ENCODE measurements at regions not wholly inside any gene's neighbourhood (a gene's known extent, or its start where the extent isn't known, plus 50 kb on each side); places are given as distances from the start of the nearest gene placed in this dataset.

- Histone ChIP-seq H3K9me3 (peaks cover 0 to 23% (median 3%) of the 10 kb centered on the region in 4 donors), H3K36me3 (no peaks in the 10 kb centered on the region), H3K27ac (no peak overlapping the region), H3K4me3 (no peak overlapping the region), H3K4me1 (peaks cover 0 to 12% (median 0%) of the 10 kb centered on the region in 4 donors), H3K27me3 (no peaks in the 10 kb centered on the region)
- 90 to 93% methylated on average over 6 of the region's 6 CpGs for WGBS, 2 donors
- no peak for DNase-seq (ENCODE audit: low spot score in 2 of 2)
- TF ChIP-seq CTCF (IDR thresholded peaks at IDR 0.05): no peak
- no peak for TF ChIP-seq POLR2A (IDR thresholded peaks at IDR 0.05)
- TF ChIP-seq EP300 (IDR thresholded peaks at IDR 0.05): no peak
Observed at GRCh38 chr9:91111876-91112275, 249.8 kb downstream of the AUH start.

- no peaks in the 10 kb centered on the region for H3K36me3 ChIP-seq
- 92 to 93% methylated on average over 2 of the region's 2 CpGs for WGBS, 2 donors
- TF ChIP-seq EP300 (IDR thresholded peaks at IDR 0.05) (no peak), POLR2A (IDR thresholded peaks at IDR 0.05) (no peak), CTCF (IDR thresholded peaks at IDR 0.05) (no peak)
- H3K27me3 ChIP-seq: no peaks in the 10 kb centered on the region
- H3K4me3 ChIP-seq: no peak overlapping the region
- no peak for DNase-seq (ENCODE audit: low spot score in 2 of 2)
- H3K27ac ChIP-seq: no peak overlapping the region
- peaks cover 0 to 20% (median 3%) of the 10 kb centered on the region in 4 donors for H3K4me1 ChIP-seq
- H3K9me3 ChIP-seq: peaks cover 0 to 28% (median 3%) of the 10 kb centered on the region in 4 donors
Observed at GRCh38 chr9:91113016-91113415, 248.7 kb downstream of the AUH start.

- no peak overlapping the region for H3K27ac ChIP-seq
- H3K4me1 ChIP-seq: peaks cover 0 to 34% (median 8%) of the 10 kb centered on the region in 4 donors
- no peak overlapping the region for H3K4me3 ChIP-seq
- H3K27me3 ChIP-seq: no peaks in the 10 kb centered on the region
- no peaks in the 10 kb centered on the region for H3K36me3 ChIP-seq
- WGBS, 2 donors: 80 to 88% methylated on average over 1 of the region's 1 CpG
- no peak for TF ChIP-seq EP300 (IDR thresholded peaks at IDR 0.05)
- TF ChIP-seq POLR2A (IDR thresholded peaks at IDR 0.05): no peak
- no peak for TF ChIP-seq CTCF (IDR thresholded peaks at IDR 0.05)
- no peak for DNase-seq (ENCODE audit: low spot score in 2 of 2)
- peaks cover 0 to 28% (median 3%) of the 10 kb centered on the region in 4 donors for H3K9me3 ChIP-seq
Observed at GRCh38 chr9:91114450-91114849, 247.3 kb downstream of the AUH start.

GRCh38 chr9:91116211-91116610 is 245.5 kb downstream of the AUH start:
- Histone ChIP-seq H3K4me1 (peaks cover 0 to 44% (median 14%) of the 10 kb centered on the region in 4 donors), H3K9me3 (peaks cover 0 to 11% (median 0%) of the 10 kb centered on the region in 4 donors), H3K36me3 (no peaks in the 10 kb centered on the region), H3K27ac (peak overlapping the region in 3 of 4 donors; percentile 34 to 87 (median 85)), H3K4me3 (no peak overlapping the region), H3K27me3 (no peaks in the 10 kb centered on the region)
- 31 to 33% methylated on average over 3 of the region's 3 CpGs for WGBS, 2 donors
- no peak for TF ChIP-seq POLR2A (IDR thresholded peaks at IDR 0.05)
- peak in 1 of 2 donors; percentile 18 for TF ChIP-seq EP300 (IDR thresholded peaks at IDR 0.05)
- no peak for TF ChIP-seq CTCF (IDR thresholded peaks at IDR 0.05)
- peak in 1 of 2 donors; percentile 41 for DNase-seq (ENCODE audit: low spot score in 2 of 2)

- peak overlapping the region in 3 of 4 donors; percentile 34 to 87 (median 85) for H3K27ac ChIP-seq
- H3K4me1 ChIP-seq: peaks cover 0 to 44% (median 14%) of the 10 kb centered on the region in 4 donors
- 82 to 92% methylated on average over 5 of the region's 5 CpGs for WGBS, 2 donors
- TF ChIP-seq EP300 (IDR thresholded peaks at IDR 0.05) (no peak), POLR2A (IDR thresholded peaks at IDR 0.05) (no peak), CTCF (IDR thresholded peaks at IDR 0.05) (no peak)
- H3K27me3 ChIP-seq: no peaks in the 10 kb centered on the region
- H3K36me3 ChIP-seq: no peaks in the 10 kb centered on the region
- DNase-seq (ENCODE audit: low spot score in 2 of 2): no peak
- peaks cover 0 to 6% (median 0%) of the 10 kb centered on the region in 4 donors for H3K9me3 ChIP-seq
- H3K4me3 ChIP-seq: no peak overlapping the region
Observed at GRCh38 chr9:91116711-91117110, 245.0 kb downstream of the AUH start.
